SU-DHL-6 (cell line): ENCODE measurements at regions not wholly inside any gene's neighbourhood (a gene's known extent, or its start where the extent isn't known, plus 50 kb on each side); places are given as distances from the start of the nearest gene placed in this dataset.

Experiments used
- H2AFZ ChIP-seq: fragments of 200-600 bp; sonication (generic); 2 replicates; pipeline ENCODE4 v1.6.1; 2014; ENCODE audit warnings: low read depth, mild to moderate bottlenecking, moderate library complexity, mixed read lengths, antibody characterized with exemption, low read length; ENCODE audit not compliant: severe bottlenecking
- H3F3A ChIP-seq: fragments of 200-600 bp; shearing (Covaris generic); 2 replicates; pipeline ENCODE4 v1.6.0; 2016; ENCODE audit warnings: antibody characterized with exemption, mild to moderate bottlenecking; ENCODE audit not compliant: insufficient read depth
- H3K27ac ChIP-seq: fragments of 200-600 bp; sonication (generic); 2 replicates; pipeline ENCODE4 v1.5.1; 2016; ENCODE audit warnings: low read depth, mild to moderate bottlenecking, low read length, moderate library complexity, mixed read lengths
- H3K27me3 ChIP-seq: fragments of 200-600 bp; sonication (generic), shearing (Covaris generic); 2 replicates; pipeline ENCODE4 v1.6.0; 2014; ENCODE audit warnings: mild to moderate bottlenecking, low read length
- H3K36me3 ChIP-seq: fragments of 200-600 bp; sonication (generic); 2 replicates; pipeline ENCODE4 v1.6.1; 2014; ENCODE audit warnings: mild to moderate bottlenecking, low read length, mixed read lengths
- H3K4me2 ChIP-seq: fragments of 300-600, 200-600 bp; shearing (Covaris generic), sonication (generic); 2 replicates; pipeline ENCODE4 v1.6.0; 2014; ENCODE audit warnings: low read length, low read depth, mild to moderate bottlenecking; ENCODE audit not compliant: poor library complexity, severe bottlenecking
- H3K4me3 ChIP-seq: fragments of 200-600 bp; sonication (generic); 2 replicates; pipeline ENCODE4 v1.5.1; 2014; ENCODE audit warnings: antibody characterized with exemption, low read length, mild to moderate bottlenecking, mixed read lengths; ENCODE audit not compliant: insufficient read depth, poor library complexity, severe bottlenecking
- H3K79me2 ChIP-seq: fragments of 200-600 bp; sonication (generic); 2 replicates; pipeline ENCODE4 v1.6.1; 2014; ENCODE audit warnings: mild to moderate bottlenecking, low read length, moderate library complexity; ENCODE audit not compliant: insufficient read depth
- H3K9ac ChIP-seq: fragments of 200-600 bp; sonication (generic); 2 replicates; pipeline ENCODE4 v1.7.0; 2014; ENCODE audit warnings: mild to moderate bottlenecking, low read length
- H3K9me2 ChIP-seq: fragments of 200-600 bp; sonication (generic); replicated peaks from 2 replicates; pipeline ENCODE4 v1.6.1; 2014; ENCODE audit warnings: low read length; ENCODE audit not compliant: insufficient read depth
- H3K9me3 ChIP-seq: fragments of 200-600 bp; sonication (generic); 2 replicates; pipeline ENCODE4 v1.6.1; 2014; ENCODE audit warnings: low read length, mixed read lengths; ENCODE audit not compliant: insufficient read depth
- H4K20me1 ChIP-seq: fragments of 200-600 bp; sonication (generic); 2 replicates; pipeline ENCODE4 v1.6.1; 2014; ENCODE audit warnings: low read depth, mild to moderate bottlenecking, antibody characterized with exemption, low read length, moderate library complexity, mixed read lengths
- CTCF ChIP-seq: fragments of 200-600 bp; sonication (generic); IDR thresholded peaks from one replicate; pipeline ENCODE4 v1.5.1; 2017; ENCODE audit warnings: antibody characterized with exemption, mild to moderate bottlenecking, low read length, moderate library complexity; ENCODE audit not compliant: insufficient read depth, poor library complexity, severe bottlenecking
- EZH2phosphoT487 ChIP-seq: fragments of 200-600 bp; sonication (generic), shearing (Covaris generic); conservative IDR thresholded peaks from 2 replicates; pipeline ENCODE4 v1.6.1; 2018; ENCODE audit warnings: mild to moderate bottlenecking, antibody characterized with exemption, low read length, moderate library complexity, mixed read lengths

GRCh38 chr4:131408102-131408501 lies 1741.0 kb upstream of the PCDH10 start:
- no peak overlapping the region for H3K9ac ChIP-seq
- H3K27ac ChIP-seq, result no peak overlapping the region
- no peak overlapping the region for H2AFZ ChIP-seq
- H3K9me2 ChIP-seq, result no peaks in the 10 kb centered on the region
- no peak overlapping the region for H3K4me3 ChIP-seq
- no peaks in the 10 kb centered on the region for H3K27me3 ChIP-seq
- H3F3A ChIP-seq, result no peaks in the 10 kb centered on the region
- H4K20me1 ChIP-seq, result no peaks in the 10 kb centered on the region
- TF ChIP-seq CTCF (no peak), EZH2phosphoT487 (no peak)
- H3K4me2 ChIP-seq, result no peak overlapping the region
- no peaks in the 10 kb centered on the region for H3K36me3 ChIP-seq
- H3K79me2 ChIP-seq, result no peaks in the 10 kb centered on the region
- no peaks in the 10 kb centered on the region for H3K9me3 ChIP-seq

- Histone ChIP-seq H4K20me1 (no peaks in the 10 kb centered on the region), H3K9me3 (no peaks in the 10 kb centered on the region), H3K36me3 (no peaks in the 10 kb centered on the region), H3K27ac (no peak overlapping the region), H3F3A (no peaks in the 10 kb centered on the region), H3K4me2 (no peak overlapping the region), H3K79me2 (no peaks in the 10 kb centered on the region), H3K9me2 (no peaks in the 10 kb centered on the region), H3K4me3 (no peak overlapping the region), H3K27me3 (no peaks in the 10 kb centered on the region), H3K9ac (no peak overlapping the region), H2AFZ (no peak overlapping the region)
- TF ChIP-seq EZH2phosphoT487, result no peak
- no peak for TF ChIP-seq CTCF
Measured at GRCh38 chr4:131411393-131411792, 1737.7 kb upstream of the PCDH10 start.

- no peaks in the 10 kb centered on the region for H3K79me2 ChIP-seq
- no peaks in the 10 kb centered on the region for H3F3A ChIP-seq
- no peaks in the 10 kb centered on the region for H3K9me3 ChIP-seq
- H3K9me2 ChIP-seq, result no peaks in the 10 kb centered on the region
- H3K9ac ChIP-seq, result no peak overlapping the region
- TF ChIP-seq EZH2phosphoT487 (no peak), CTCF (no peak)
- no peak overlapping the region for H3K4me3 ChIP-seq
- no peak overlapping the region for H2AFZ ChIP-seq
- no peak overlapping the region for H3K4me2 ChIP-seq
- H3K36me3 ChIP-seq, result no peaks in the 10 kb centered on the region
- H3K27me3 ChIP-seq, result no peaks in the 10 kb centered on the region
- H4K20me1 ChIP-seq, result no peaks in the 10 kb centered on the region
- no peak overlapping the region for H3K27ac ChIP-seq
Measured at GRCh38 chr4:131419147-131419546, 1729.9 kb upstream of the PCDH10 start.
